Calu3 (cell line): ENCODE measurements at regions not wholly inside any gene's neighbourhood (a gene's known extent, or its start where the extent isn't known, plus 50 kb on each side); places are given as distances from the start of the nearest gene placed in this dataset.

Source experiments
- BruUV-seq: library from RNA; stranded (reverse); fragments of 400-500 nt; replicated peaks from 2 replicates; lab custom pipeline; 2021; lab: Mats Ljungman, UMichigan
- CTCF ChIA-PET: fragments of 300-600 bp; sonication (Branson Sonifier 250); formaldehyde crosslinking; loops from one replicate; lab custom pipeline; 2022; ENCODE audit warnings: antibody characterized with exemption; lab: Charles Lee
- DNase-seq: peaks from one replicate; pipeline ENCODE4 v3.0.0; 2022
- H3K27ac Mint-ChIP-seq: one replicate; pipeline ENCODE4 v1.8.0; 2022; ENCODE audit warnings: mixed read lengths; ENCODE audit not compliant: unreplicated experiment
- H3K27me3 Mint-ChIP-seq: one replicate; pipeline ENCODE4 v1.8.0; 2022; ENCODE audit warnings: mixed read lengths; ENCODE audit not compliant: unreplicated experiment
- H3K36me3 Mint-ChIP-seq: one replicate; pipeline ENCODE4 v1.8.0; 2022; ENCODE audit warnings: mild to moderate bottlenecking, moderate library complexity, mixed read lengths; ENCODE audit not compliant: insufficient read depth, unreplicated experiment
- H3K4me1 Mint-ChIP-seq: one replicate; pipeline ENCODE4 v1.8.0; 2022; ENCODE audit warnings: mild to moderate bottlenecking, low read depth, mixed read lengths; ENCODE audit not compliant: unreplicated experiment
- H3K4me3 Mint-ChIP-seq: one replicate; pipeline ENCODE4 v1.8.0; 2022; ENCODE audit warnings: mild to moderate bottlenecking, low read depth, moderate library complexity, mixed read lengths; ENCODE audit not compliant: unreplicated experiment
- H3K9me3 Mint-ChIP-seq: one replicate; pipeline ENCODE4 v1.8.0; 2022; ENCODE audit warnings: low read depth, mixed read lengths; ENCODE audit not compliant: unreplicated experiment
- CTCF ChIP-seq: fragments of 200-600 bp; IDR thresholded peaks from one replicate; pipeline ENCODE4 v1.8.0; 2022; ENCODE audit warnings: antibody characterized with exemption; ENCODE audit not compliant: unreplicated experiment
- intact Hi-C: fragments of 100-400 bp; cut with micrococcal nuclease; formaldehyde crosslinking; loops from one replicate; pipeline ENCODE4 v1.10.0; 2022; ENCODE audit not compliant: unreplicated experiment

DNA sequence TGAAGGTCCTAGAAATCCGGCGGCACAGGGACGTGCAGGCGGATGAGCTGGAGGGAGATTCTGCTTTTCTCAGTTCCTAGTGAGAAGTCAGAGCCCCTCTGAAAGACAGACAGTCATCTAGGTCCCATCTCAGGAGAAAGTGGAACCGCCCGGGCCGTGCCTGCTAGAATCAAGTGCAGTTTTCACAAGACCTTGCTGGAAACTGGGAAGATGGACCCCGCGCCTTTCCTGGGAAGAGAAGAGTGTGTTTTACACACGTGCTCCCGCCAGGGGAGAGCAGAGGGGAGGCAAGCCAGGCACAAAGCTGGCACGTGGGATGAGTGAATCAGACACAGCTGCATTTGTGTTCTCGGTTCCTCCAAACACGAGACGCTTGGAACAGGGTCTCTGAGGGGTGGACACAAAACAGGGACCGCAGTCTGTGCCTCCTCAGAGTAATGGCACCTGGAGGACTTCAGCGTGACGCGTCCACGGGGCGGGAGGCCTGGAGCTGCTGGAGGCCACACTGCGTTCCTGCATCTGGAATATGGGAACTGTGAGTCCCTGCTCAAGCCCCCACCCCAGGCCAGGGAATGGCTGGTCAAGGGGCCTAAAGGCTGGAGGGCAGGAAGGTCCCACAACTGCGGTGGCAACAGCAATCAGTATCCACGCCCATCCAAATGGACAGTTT is 218.3 kb downstream of the BRD1 start:
- no peak overlapping the region for H3K27ac Mint-ChIP-seq
- DNase-seq: no peak

GRCh38 chr22:49608660-49609059 is 219.0 kb downstream of the BRD1 start:
- intact Hi-C loops: no loop called here
- Mint-ChIP-seq H3K27ac (no peak overlapping the region), H3K27me3 (peaks cover 28% of the 10 kb centered on the region), H3K4me3 (no peak overlapping the region), H3K36me3 (no peaks in the 10 kb centered on the region), H3K4me1 (no peaks in the 10 kb centered on the region), H3K9me3 (no peaks in the 10 kb centered on the region)
- CTCF ChIA-PET: no interaction called here
- no peak for DNase-seq
- TF ChIP-seq CTCF: no peak
- BruUV-seq: no TSS peak

More for the DNA sequence above, 218.3 kb downstream of the BRD1 start:
- Mint-ChIP-seq H3K27me3 (peaks cover 22% of the 10 kb centered on the region), H3K36me3 (no peaks in the 10 kb centered on the region), H3K9me3 (no peaks in the 10 kb centered on the region), H3K4me1 (no peaks in the 10 kb centered on the region), H3K4me3 (no peak overlapping the region)
- no peak for TF ChIP-seq CTCF
- BruUV-seq: no TSS peak
- CTCF ChIA-PET: no interaction called here
- intact Hi-C loops: no loop called here

DNA sequence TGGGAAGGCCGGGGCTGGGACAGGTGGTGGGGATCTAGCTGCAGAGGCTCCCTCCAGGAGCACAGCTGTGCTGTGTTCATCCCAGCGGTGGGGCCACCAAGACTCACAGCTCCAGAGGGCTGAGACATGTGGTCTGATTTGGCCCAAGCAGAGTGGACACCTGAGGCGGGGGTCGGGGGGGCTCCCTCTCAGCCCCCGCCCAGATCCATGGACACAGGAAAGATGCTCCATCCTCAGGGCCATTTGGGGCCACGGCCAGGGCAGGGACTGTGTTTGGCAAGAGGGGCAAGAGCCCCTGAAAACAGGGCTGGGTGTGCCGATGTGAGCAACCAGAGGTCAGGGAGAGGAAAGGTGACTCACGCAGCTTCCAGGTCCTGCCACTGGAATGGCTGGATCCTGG is 219.4 kb downstream of the BRD1 start:
- DNase-seq: no peak
- CTCF ChIA-PET: no interaction called here

GRCh38 chr22:49607821-49608220 is 219.9 kb downstream of the BRD1 start:
- no peaks in the 10 kb centered on the region for H3K9me3 Mint-ChIP-seq
- CTCF ChIA-PET: no interaction called here
- peaks cover 36% of the 10 kb centered on the region for H3K27me3 Mint-ChIP-seq
- intact Hi-C loops: no loop called here
- TF ChIP-seq CTCF: no peak
- H3K4me1 Mint-ChIP-seq: no peaks in the 10 kb centered on the region
- BruUV-seq: no TSS peak
- no peak overlapping the region for H3K27ac Mint-ChIP-seq
- no peak overlapping the region for H3K4me3 Mint-ChIP-seq
- H3K36me3 Mint-ChIP-seq: no peaks in the 10 kb centered on the region
- DNase-seq: no peak

More for the DNA sequence above, 219.4 kb downstream of the BRD1 start:
- Mint-ChIP-seq H3K36me3 (no peaks in the 10 kb centered on the region), H3K27me3 (peaks cover 32% of the 10 kb centered on the region), H3K4me1 (no peaks in the 10 kb centered on the region), H3K4me3 (no peak overlapping the region), H3K9me3 (no peaks in the 10 kb centered on the region), H3K27ac (no peak overlapping the region)
- intact Hi-C loops: no loop called here
- no peak for TF ChIP-seq CTCF
- BruUV-seq: no TSS peak
